Esophagus muscularis mucosa (tissue), 4 donors: ENCODE measurements at regions not wholly inside any gene's neighbourhood (a gene's known extent, or its start where the extent isn't known, plus 50 kb on each side); places are given as distances from the start of the nearest gene placed in this dataset.

ENCODE experiments used
- DNase-seq: peaks from one replicate; pipeline ENCODE4 v3.0.0-alpha.2; 2017; ENCODE audit errors: extremely low spot score
- H3K27ac ChIP-seq, 4 donors: fragments of 200-600 bp; sonication (generic); replicated peaks in 1 of 4; 1 replicate in 3 of 4; 2 replicates in 1 of 4; pipeline ENCODE4 v1.5.1; 2016 to 2019; ENCODE audit warnings: mild to moderate bottlenecking in 1 of 4
- H3K27me3 ChIP-seq, 4 donors: fragments of 200-600 bp; sonication (generic); one replicate each; pipeline versions ENCODE4 v1.5.1 to v1.6.0; 2016 to 2019
- H3K36me3 ChIP-seq, 4 donors: fragments of 200-600 bp; sonication (generic); one replicate each; pipeline ENCODE4 v1.5.1; 2016 to 2019
- H3K4me1 ChIP-seq, 4 donors: fragments of 200-600 bp; sonication (generic); one replicate each; pipeline ENCODE4 v1.5.1; 2016 to 2019
- H3K4me3 ChIP-seq, 4 donors: fragments of 200-600 bp; sonication (generic); 1 replicate in 2 of 4; 2 replicates in 2 of 4; pipeline ENCODE4 v1.5.1; 2016 to 2019; ENCODE audit warnings: mild to moderate bottlenecking in 4 of 4, moderate library complexity in 1 of 4
- H3K9me3 ChIP-seq, 4 donors: fragments of 200-600 bp; sonication (generic); 1 replicate in 3 of 4; 2 replicates in 1 of 4; pipeline ENCODE4 v1.5.1; 2016 to 2019
- CTCF ChIP-seq, 3 experiments: fragments of 200-600 bp in 2 of 3; fragments of 450-650 bp in 1 of 3; sonication (generic) in 2 of 3; IDR thresholded peaks; one replicate each; pipeline ENCODE4 v1.5.1; 2017 to 2019; ENCODE audit warnings: antibody characterized with exemption in 3 of 3, mild to moderate bottlenecking in 2 of 3, moderate library complexity in 1 of 3
- EP300 ChIP-seq: sonication (generic); formaldehyde crosslinking; IDR thresholded peaks from one replicate; pipeline ENCODE4 v1.6.1; 2017; ENCODE audit warnings: antibody characterized with exemption
- POLR2A ChIP-seq: fragments of 450-650 bp; IDR thresholded peaks from one replicate; pipeline ENCODE4 v1.6.1; 2017; ENCODE audit warnings: antibody characterized with exemption, moderate library complexity, mild to moderate bottlenecking, low read depth
- POLR2AphosphoS5 ChIP-seq, 2 donors: sonication (generic); formaldehyde crosslinking; IDR thresholded peaks; one replicate each; pipeline ENCODE4 v1.6.1; 2017; ENCODE audit warnings: antibody characterized with exemption in 2 of 2
- WGBS: methylation state at CpG from one replicate; pipeline ENCODE4 v1.1.5; 2018; 5-methylcytosine and 5-hydroxymethylcytosine counted together
- intact Hi-C: fragments of 100-400 bp; cut with DNase I; formaldehyde crosslinking; loops from one replicate; pipeline ENCODE4 v1.15.1; 2023

- 70% methylated on average over 3 of the region's 3 CpGs for WGBS
Measured at GRCh38 chr1:70893381-70893780, 154.2 kb downstream of the PTGER3 start.

GRCh38 chr1:70895531-70895930 is 152.1 kb downstream of the PTGER3 start:
- Histone ChIP-seq H3K9me3 (no peaks in the 10 kb centered on the region), H3K27me3 (no peaks in the 10 kb centered on the region), H3K36me3 (no peaks in the 10 kb centered on the region), H3K27ac (no peak overlapping the region), H3K4me3 (no peak overlapping the region), H3K4me1 (peaks cover 0 to 5% (median 0%) of the 10 kb centered on the region in 4 donors)
- TF ChIP-seq POLR2A = no peak
- TF ChIP-seq CTCF (IDR thresholded peaks at IDR 0.05) = no peak
- no peak for TF ChIP-seq POLR2AphosphoS5 (IDR thresholded peaks at IDR 0.05)
- TF ChIP-seq EP300 = no peak
- no peak for DNase-seq
- intact Hi-C loops = no loop called here

More at GRCh38 chr1:70893381-70893780, 154.2 kb downstream of the PTGER3 start:
- DNase-seq = no peak
- no peak overlapping the region for H3K4me3 ChIP-seq
- intact Hi-C loops = no loop called here
- H3K27me3 ChIP-seq = no peaks in the 10 kb centered on the region
- peaks cover 0 to 5% (median 0%) of the 10 kb centered on the region in 4 donors for H3K4me1 ChIP-seq
- H3K27ac ChIP-seq = no peak overlapping the region
- no peaks in the 10 kb centered on the region for H3K9me3 ChIP-seq
- H3K36me3 ChIP-seq = no peaks in the 10 kb centered on the region
- TF ChIP-seq EP300 = no peak
- TF ChIP-seq CTCF (IDR thresholded peaks at IDR 0.05) = no peak
- no peak for TF ChIP-seq POLR2A

GRCh38 chr1:70896224-70896623 is 151.4 kb downstream of the PTGER3 start:
- WGBS = 76% methylated on average over 1 of the region's 1 CpG
- intact Hi-C loops = no loop called here
- no peak overlapping the region for H3K4me3 ChIP-seq
- H3K27ac ChIP-seq = no peak overlapping the region
- H3K36me3 ChIP-seq = no peaks in the 10 kb centered on the region
- no peak for TF ChIP-seq CTCF (IDR thresholded peaks at IDR 0.05)
- TF ChIP-seq EP300 = no peak
- TF ChIP-seq POLR2A = no peak
- TF ChIP-seq POLR2AphosphoS5 (IDR thresholded peaks at IDR 0.05) = no peak
- no peaks in the 10 kb centered on the region for H3K27me3 ChIP-seq
- peaks cover 0 to 1% (median 0%) of the 10 kb centered on the region in 4 donors for H3K4me1 ChIP-seq
- no peaks in the 10 kb centered on the region for H3K9me3 ChIP-seq
- DNase-seq = no peak

GRCh38 chr1:70897273-70897672 is 150.3 kb downstream of the PTGER3 start:
- no peaks in the 10 kb centered on the region for H3K36me3 ChIP-seq
- no peak for TF ChIP-seq CTCF (IDR thresholded peaks at IDR 0.05)
- TF ChIP-seq POLR2AphosphoS5 (IDR thresholded peaks at IDR 0.05) = no peak
- TF ChIP-seq POLR2A = no peak
- no peak for TF ChIP-seq EP300
- intact Hi-C loops = no loop called here
- H3K27me3 ChIP-seq = no peaks in the 10 kb centered on the region
- H3K9me3 ChIP-seq = no peaks in the 10 kb centered on the region
- DNase-seq = no peak
- WGBS = 81% methylated on average over 4 of the region's 4 CpGs
- H3K4me3 ChIP-seq = no peak overlapping the region
- no peaks in the 10 kb centered on the region for H3K4me1 ChIP-seq
- no peak overlapping the region for H3K27ac ChIP-seq

GRCh38 chr1:70899735-70900134 is 147.9 kb downstream of the PTGER3 start:
- no peaks in the 10 kb centered on the region for H3K27me3 ChIP-seq
- no peak for DNase-seq
- no peaks in the 10 kb centered on the region for H3K36me3 ChIP-seq
- no peaks in the 10 kb centered on the region for H3K4me1 ChIP-seq
- no peak overlapping the region for H3K4me3 ChIP-seq
- H3K27ac ChIP-seq = no peak overlapping the region
- H3K9me3 ChIP-seq = no peaks in the 10 kb centered on the region
- intact Hi-C loops = no loop called here
- TF ChIP-seq EP300 = no peak
- no peak for TF ChIP-seq POLR2AphosphoS5 (IDR thresholded peaks at IDR 0.05)
- no peak for TF ChIP-seq POLR2A
- no peak for TF ChIP-seq CTCF (IDR thresholded peaks at IDR 0.05)
